SK-N-MC (cell line): ENCODE measurements at regions not wholly inside any gene's neighbourhood (a gene's known extent, or its start where the extent isn't known, plus 50 kb on each side); places are given as distances from the start of the nearest gene placed in this dataset.

Experiments used
- DNase-seq: peaks from one replicate; pipeline ENCODE4 v3.0.0-alpha.2; 2011; ENCODE audit warnings: low read depth, low spot score
- H3K27ac ChIP-seq: fragments of 200-600 bp; sonication (generic); 2 replicates; pipeline ENCODE4 v1.5.1; 2016; ENCODE audit warnings: mixed run types
- H3K36me3 ChIP-seq: fragments of 200-600 bp; sonication (generic); 2 replicates; pipeline ENCODE4 v1.6.1; 2017; ENCODE audit warnings: antibody characterized with exemption, low read length, mixed read lengths; ENCODE audit not compliant: insufficient read depth
- H3K4me3 ChIP-seq: fragments of 200-600 bp; sonication (generic); 2 replicates; pipeline ENCODE4 v1.5.1; 2016
- H3K9ac ChIP-seq: fragments of 200-600 bp; sonication (generic); 2 replicates; pipeline ENCODE4 v1.8.0; 2017; ENCODE audit warnings: mixed run types, mixed read lengths; ENCODE audit not compliant: insufficient read length
- H3K9me3 ChIP-seq: fragments of 200-600 bp; sonication (generic); 2 replicates; pipeline ENCODE4 v1.6.1; 2017; ENCODE audit warnings: low read depth, mild to moderate bottlenecking, antibody characterized with exemption, low read length, moderate library complexity, mixed read lengths
- EZH2 ChIP-seq: fragments of 200-600 bp; sonication (generic); IDR thresholded peaks from one replicate; pipeline ENCODE4 v1.6.1; 2017; ENCODE audit warnings: antibody characterized with exemption
- FOXP2 ChIP-seq: optimal IDR thresholded peaks from 2 replicates; pipeline ENCODE3; 2011; ENCODE audit warnings: mild to moderate bottlenecking, moderate library complexity; ENCODE audit not compliant: insufficient read depth; ENCODE audit errors: extremely low read length, control extremely low read depth
- POLR2AphosphoS5 ChIP-seq: IDR thresholded peaks from 2 replicates; pipeline ENCODE4 v1.6.1; 2012; ENCODE audit warnings: mild to moderate bottlenecking, low read depth, low read length, borderline replicate concordance

GRCh38 chr1:8139941-8140340, 113.8 kb upstream of the ERRFI1 start:
- TF ChIP-seq FOXP2 (no peak), POLR2AphosphoS5 (no peak), EZH2 (no peak)
- Histone ChIP-seq H3K27ac (no peak overlapping the region), H3K9ac (no peak overlapping the region), H3K36me3 (no peaks in the 10 kb centered on the region), H3K4me3 (no peak overlapping the region), H3K9me3 (no peaks in the 10 kb centered on the region)
- no peak for DNase-seq

GRCh38 chr1:8139383-8139782, 113.3 kb upstream of the ERRFI1 start:
- no peaks in the 10 kb centered on the region for H3K9me3 ChIP-seq
- H3K36me3 ChIP-seq, result no peaks in the 10 kb centered on the region
- no peak overlapping the region for H3K9ac ChIP-seq
- no peak overlapping the region for H3K27ac ChIP-seq
- H3K4me3 ChIP-seq, result no peak overlapping the region
- no peak for DNase-seq
- TF ChIP-seq EZH2 (no peak), FOXP2 (no peak), POLR2AphosphoS5 (no peak)

DNA sequence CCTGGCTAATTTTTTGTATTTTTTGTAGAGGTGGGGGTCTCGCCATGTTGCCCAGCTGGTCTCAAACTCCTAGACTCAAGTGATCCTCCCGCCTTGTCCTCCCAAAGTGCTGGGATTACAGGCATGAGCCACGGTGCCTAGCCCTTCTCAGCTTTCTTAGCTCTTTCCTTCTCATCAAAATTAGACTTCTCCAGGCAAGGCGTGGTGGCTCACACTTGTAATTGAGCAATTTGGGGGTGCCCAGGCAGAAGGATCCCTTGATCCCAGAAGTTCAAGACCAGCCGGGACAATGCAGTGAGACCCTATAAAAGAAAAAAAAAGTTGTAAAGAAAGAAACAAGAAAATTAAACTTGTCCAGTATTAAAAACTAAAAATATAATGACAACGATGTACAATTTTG, 112.6 kb upstream of the ERRFI1 start:
- DNase-seq, result no peak
- Histone ChIP-seq H3K4me3 (no peak overlapping the region), H3K27ac (no peak overlapping the region), H3K36me3 (no peaks in the 10 kb centered on the region), H3K9ac (no peak overlapping the region), H3K9me3 (no peaks in the 10 kb centered on the region)
- TF ChIP-seq EZH2 (no peak), FOXP2 (no peak), POLR2AphosphoS5 (no peak)

- no peak overlapping the region for H3K4me3 ChIP-seq
- H3K36me3 ChIP-seq, result no peaks in the 10 kb centered on the region
- H3K27ac ChIP-seq, result no peak overlapping the region
- DNase-seq, result no peak
- no peak overlapping the region for H3K9ac ChIP-seq
- no peaks in the 10 kb centered on the region for H3K9me3 ChIP-seq
- TF ChIP-seq POLR2AphosphoS5 (no peak), EZH2 (no peak), FOXP2 (no peak)
Observed at GRCh38 chr1:8137481-8138244, 111.6 kb upstream of the ERRFI1 start.

- H3K36me3 ChIP-seq, result no peaks in the 10 kb centered on the region
- H3K4me3 ChIP-seq, result no peak overlapping the region
- DNase-seq, result no peak
- no peak overlapping the region for H3K9ac ChIP-seq
- H3K27ac ChIP-seq, result no peak overlapping the region
- TF ChIP-seq POLR2AphosphoS5 (no peak), EZH2 (no peak), FOXP2 (no peak)
- no peaks in the 10 kb centered on the region for H3K9me3 ChIP-seq
Observed at GRCh38 chr1:8136766-8137165, 110.7 kb upstream of the ERRFI1 start.

GRCh38 chr1:8135250-8135649, 109.1 kb upstream of the ERRFI1 start:
- Histone ChIP-seq H3K9ac (no peak overlapping the region), H3K4me3 (no peak overlapping the region), H3K27ac (no peak overlapping the region), H3K36me3 (no peaks in the 10 kb centered on the region), H3K9me3 (no peaks in the 10 kb centered on the region)
- TF ChIP-seq POLR2AphosphoS5 (no peak), FOXP2 (no peak), EZH2 (no peak)
- no peak for DNase-seq

DNA sequence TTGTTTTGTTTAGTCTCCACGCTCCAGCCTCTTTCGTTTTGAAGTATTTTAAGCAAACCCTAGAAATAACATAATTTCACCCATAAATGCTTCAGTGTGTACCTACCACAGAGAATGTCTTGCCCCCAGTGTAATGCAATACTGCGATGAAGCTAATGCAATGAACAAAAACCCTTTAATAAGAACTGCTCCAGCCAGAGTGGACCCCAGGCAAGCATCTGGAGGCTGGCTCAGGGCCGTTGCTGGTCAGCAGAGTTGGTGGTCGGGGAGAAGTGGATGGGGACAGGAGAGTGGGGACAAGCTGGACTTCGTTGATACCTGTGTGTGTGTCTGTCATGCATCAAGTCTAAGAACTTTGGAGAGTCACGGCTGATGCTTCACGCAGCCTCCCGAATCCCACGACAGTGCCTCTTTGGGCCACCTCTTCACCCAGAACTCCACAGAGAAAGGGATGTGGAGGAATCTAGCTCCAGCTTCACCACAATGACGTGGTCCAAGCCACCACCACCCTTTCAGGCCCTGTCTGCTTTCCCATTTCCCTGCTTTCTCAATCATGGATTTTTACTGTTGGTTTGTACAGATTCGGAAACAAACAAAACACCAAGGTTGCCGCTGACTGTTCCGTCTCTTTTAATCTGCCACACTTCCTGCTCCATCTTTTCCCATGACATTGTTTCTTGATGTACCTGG, 108.6 kb upstream of the ERRFI1 start:
- no peak for DNase-seq
- H3K27ac ChIP-seq, result no peak overlapping the region
- no peaks in the 10 kb centered on the region for H3K9me3 ChIP-seq
- no peak overlapping the region for H3K9ac ChIP-seq
- no peak overlapping the region for H3K4me3 ChIP-seq
- TF ChIP-seq EZH2, result no peak
- TF ChIP-seq FOXP2, result no peak
- TF ChIP-seq POLR2AphosphoS5, result no peak
- H3K36me3 ChIP-seq, result no peaks in the 10 kb centered on the region

- DNase-seq, result no peak
Observed at GRCh38 chr1:8133657-8134430, 107.7 kb upstream of the ERRFI1 start.

More at GRCh38 chr1:8133657-8134430, 107.7 kb upstream of the ERRFI1 start:
- Histone ChIP-seq H3K9me3 (no peaks in the 10 kb centered on the region), H3K9ac (no peak overlapping the region), H3K4me3 (no peak overlapping the region), H3K36me3 (no peaks in the 10 kb centered on the region), H3K27ac (no peak overlapping the region)
- TF ChIP-seq EZH2, result no peak
- TF ChIP-seq POLR2AphosphoS5, result no peak
- TF ChIP-seq FOXP2, result no peak
